ENCODE measurements at regions not wholly inside any gene's neighbourhood (a gene's known extent, or its start where the extent isn't known, plus 50 kb on each side); places are given as distances from the start of the nearest gene placed in this dataset.

GRCh38 chr11:104365676-104366075, 201.7 kb upstream of the PDGFD start:
- TF ChIP-seq ATF1 (CRISPR knock-in tag; IDR thresholded peaks at IDR 0.05), result no peak
- TF ChIP-seq CTCF (IDR thresholded peaks at IDR 0.05), result no peak
- TF ChIP-seq USF1 (CRISPR knock-in tag; IDR thresholded peaks at IDR 0.05), result no peak
- no peak for TF ChIP-seq HMGXB4 (CRISPR knock-in tag; IDR thresholded peaks at IDR 0.05)
